Medulla oblongata (tissue), 1 donor: ENCODE measurements at regions not wholly inside any gene's neighbourhood (a gene's known extent, or its start where the extent isn't known, plus 50 kb on each side); places are given as distances from the start of the nearest gene placed in this dataset.
A peak's percentile ranks its signal among the peaks of the same experiment; 100 is the strongest.

Experiments used
- DNase-seq: peaks from one replicate; pipeline ENCODE4 v3.0.0-alpha.2; 2015; ENCODE audit errors: extremely low spot score

DNA sequence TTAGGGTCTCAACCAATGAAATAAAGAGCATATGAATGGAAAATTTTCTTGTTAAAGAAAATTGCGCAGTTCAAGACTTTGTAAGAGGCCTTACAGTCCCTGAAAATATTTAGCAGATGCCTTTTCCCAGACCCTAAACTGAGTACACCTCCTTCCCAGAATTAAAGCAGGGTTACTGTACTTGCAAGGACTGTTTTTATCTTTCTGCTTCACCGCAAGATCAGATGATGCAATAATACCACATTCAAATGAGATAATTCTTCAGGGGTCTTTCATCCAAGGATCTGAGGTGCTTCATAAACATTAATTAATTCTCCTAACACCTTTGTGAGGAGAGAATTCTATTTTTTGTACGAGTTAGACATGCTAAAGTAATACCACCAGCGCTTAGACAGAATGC is 1071.8 kb upstream of the PIK3C3 start:
- no peak for DNase-seq

DNA sequence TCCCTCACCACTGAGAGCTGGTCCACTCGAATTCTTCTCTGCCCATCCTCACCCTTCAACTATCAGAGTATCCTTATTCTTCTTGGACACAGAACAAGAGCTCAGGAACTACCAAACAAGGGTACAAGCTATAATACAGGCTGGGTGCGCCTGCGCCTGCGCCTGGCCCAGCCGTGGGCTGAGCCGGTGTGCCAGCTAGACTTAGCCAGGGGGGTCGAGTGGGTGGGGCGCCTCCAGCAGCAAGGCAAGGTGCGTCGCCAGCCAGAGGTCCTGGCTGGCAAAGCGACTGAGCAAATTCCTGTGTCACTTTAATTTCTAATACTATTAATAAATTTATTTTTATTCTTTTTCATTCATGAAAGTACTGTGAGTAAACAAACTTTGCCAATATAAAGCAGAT is 1072.6 kb upstream of the PIK3C3 start:
- DNase-seq = no peak

DNA sequence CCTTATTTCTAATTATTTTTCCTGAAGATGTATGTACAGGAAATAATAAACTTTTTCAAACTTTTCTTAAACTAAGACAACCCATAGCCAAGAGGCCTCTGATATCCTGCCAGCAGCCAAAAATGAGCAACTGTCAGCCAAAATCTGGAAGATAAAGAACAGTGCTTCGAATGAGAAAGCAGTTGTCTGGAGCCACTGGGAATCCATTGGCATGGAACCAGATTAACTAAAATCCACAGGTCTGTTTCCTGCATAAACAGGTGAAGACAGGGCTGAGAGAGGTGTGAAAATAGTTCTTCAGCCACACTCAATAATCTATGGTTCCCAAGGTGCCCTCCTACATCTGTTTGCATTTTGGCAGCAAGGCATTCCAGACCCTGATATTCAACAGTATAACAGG is 1076.7 kb upstream of the PIK3C3 start:
- DNase-seq = no peak

DNA sequence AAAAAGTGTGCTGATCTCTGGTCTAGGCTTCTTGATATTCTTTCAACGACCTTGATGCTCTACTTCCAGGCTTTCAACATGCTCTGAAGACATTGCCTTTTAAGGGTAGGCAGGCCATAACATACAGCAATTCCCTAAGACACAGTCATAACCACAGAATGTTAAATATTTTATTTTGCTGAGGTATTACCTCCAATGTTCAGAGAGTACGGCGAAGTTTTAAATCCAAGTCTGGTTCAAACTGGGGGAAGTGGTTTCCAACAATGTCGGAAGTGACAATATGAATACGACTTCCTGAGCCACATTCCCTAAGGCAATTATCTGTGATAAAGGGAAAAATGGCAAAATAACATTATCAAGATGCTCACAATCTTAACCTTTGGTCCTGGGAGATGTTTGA is 1077.9 kb upstream of the PIK3C3 start:
- no peak for DNase-seq

DNA sequence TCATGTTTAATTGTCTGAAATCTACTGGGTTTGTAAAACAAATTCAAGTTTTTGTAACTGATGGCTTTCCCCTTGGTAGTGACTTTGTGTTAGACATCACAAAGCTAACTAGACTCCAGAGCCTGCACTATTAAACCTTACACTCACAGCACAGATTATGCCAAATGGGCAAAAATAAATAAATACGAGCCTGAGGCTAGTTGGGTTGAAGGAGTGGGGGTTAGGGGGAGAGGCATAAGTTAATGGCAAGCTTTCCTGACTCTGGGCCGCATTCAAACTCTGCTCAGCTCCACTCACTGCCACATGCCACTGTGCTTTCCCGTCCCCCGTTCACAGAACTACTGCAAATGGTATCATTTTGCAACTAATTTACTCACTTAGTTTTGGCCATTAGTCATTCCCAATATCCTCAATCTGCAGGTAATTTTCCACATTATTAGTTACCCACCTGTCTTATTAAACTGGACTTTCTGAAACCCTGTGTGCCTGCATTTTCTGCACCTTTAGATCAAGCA is 1079.9 kb upstream of the PIK3C3 start:
- no peak for DNase-seq

DNA sequence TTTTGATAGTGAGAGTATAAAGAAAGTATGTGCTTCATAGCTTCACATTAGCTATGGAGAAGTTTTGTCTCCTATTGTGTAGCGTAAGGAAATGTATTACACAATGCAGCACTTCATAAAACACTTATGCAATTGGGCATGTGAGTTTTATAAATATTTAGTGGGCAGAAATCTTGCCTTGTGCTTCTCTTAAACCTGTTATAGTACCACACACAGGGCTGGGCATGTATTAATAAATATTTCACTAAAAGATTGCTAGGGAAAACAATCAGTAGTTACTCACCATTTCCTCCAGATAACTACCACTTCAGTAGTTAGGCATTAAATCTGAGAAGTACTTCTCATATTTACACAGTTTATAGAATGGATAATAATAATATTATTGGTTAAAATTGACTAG is 1080.8 kb upstream of the PIK3C3 start:
- no peak for DNase-seq

DNA sequence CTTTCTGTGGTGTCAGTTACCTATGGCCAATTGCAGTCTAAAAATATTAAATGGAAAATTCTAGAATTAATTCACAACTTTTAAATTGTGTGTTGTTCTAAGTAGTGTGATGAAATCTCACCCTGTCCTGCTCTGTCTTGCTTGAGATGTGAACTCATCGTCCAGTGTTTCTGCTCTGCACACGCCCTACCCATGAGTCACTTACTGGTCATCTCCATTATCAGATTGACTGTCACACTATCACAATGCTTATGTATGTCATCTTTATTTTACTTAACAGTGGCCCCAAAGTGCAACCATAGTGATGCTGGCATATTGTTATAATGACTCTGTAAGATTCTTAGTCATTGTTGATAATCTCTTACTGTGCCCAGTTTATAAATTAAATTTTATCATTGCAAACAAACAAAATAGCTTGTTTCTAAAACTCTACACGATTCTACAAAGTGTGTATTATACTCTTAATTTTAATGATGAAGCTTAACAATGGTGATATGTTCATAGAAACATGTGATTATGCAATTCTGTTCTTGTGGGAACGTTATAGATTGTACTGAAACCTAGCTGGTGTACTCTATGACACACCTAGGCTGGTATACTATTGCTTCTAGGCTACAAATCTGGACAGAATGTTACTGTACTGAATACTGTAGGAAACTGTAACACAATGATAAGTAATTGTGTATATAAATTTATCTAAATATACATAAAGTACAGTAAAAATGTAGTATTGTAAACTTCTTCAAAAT is 1086.8 kb upstream of the PIK3C3 start:
- no peak for DNase-seq

DNA sequence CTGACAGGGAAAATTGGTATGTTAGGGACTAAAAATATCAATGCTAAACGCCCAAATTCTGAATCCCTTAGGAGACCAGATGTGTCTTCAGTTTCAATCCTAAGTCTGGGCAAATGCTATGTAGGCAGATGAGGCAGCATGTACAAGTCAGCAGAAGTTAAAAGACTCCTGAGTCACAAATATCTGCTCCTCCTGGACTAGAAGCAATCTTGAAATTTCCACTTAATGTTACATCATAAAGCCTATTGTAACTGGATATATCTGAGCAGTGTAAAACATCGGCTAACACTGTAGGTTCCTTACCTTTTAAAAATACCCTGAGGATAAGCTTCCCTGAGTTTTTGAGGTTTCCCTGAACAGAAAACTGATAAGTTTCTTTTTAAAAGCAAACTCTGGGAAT is 1087.6 kb upstream of the PIK3C3 start:
- no peak for DNase-seq

DNA sequence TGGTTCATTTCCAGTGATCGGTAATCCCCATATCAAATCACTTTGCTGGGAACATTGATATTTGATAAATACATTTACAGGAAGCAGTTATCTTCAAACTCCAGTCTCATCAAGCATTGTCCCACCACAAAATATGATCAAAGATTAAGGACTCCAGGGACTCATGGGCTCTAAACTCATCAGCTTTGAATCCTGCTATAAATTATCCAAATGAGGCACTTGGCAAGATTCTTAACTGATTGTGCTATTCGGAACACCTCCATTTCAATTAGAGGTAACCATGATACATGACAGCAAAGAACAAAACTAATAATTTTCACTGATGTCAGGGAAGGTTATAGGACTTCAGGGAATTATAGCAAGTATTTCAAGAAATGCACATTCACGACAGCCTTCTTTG is 1088.1 kb upstream of the PIK3C3 start:
- DNase-seq = no peak

DNA sequence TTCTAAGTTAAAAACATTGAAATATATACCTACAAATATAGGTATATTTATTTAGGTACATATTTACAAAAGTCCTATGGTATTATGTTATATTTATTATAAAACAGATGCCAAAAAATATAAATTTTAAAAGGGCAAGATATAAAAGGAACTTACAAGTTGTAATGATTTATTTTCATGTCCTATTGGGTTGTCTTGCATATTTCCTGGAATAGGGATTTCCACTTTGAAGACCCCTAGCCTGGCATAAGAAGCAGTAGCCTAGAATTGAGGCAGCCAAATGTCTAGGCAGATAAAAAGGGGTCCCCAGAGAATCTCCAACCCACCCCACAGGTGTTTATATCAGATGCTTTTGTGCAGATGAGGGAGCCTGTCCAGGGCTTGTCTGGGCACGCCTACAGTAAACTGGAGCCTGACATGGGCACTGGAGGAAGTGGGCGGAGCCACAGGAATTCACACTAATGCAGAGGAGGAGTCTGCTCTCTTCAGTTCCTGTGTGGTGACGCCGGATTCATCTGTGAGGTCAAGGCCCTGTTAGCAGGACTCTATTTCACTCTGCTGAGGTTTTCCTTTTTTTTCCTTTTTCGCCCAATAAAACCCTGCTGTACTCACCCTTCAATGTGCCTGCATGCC is 1088.9 kb upstream of the PIK3C3 start:
- DNase-seq = no peak

DNA sequence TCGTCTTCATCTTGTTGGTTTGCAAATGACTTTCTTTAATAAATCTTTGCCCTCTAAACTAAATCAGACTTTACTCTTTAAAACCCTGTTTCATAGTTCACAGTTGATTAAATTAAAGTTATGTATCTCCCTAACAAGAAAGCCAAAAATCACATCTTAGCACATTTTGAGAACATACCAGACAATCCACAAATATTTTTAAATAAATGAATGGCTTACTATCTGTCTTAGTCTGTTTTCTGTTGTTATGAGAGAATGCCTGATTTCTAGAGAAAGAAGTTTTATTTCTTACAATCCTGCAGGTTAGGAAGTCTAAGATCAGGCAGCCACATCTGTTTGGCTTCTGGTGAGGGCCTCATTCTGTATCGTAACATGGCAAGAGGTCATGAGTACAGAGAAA is 1090.2 kb upstream of the PIK3C3 start:
- DNase-seq = no peak

DNA sequence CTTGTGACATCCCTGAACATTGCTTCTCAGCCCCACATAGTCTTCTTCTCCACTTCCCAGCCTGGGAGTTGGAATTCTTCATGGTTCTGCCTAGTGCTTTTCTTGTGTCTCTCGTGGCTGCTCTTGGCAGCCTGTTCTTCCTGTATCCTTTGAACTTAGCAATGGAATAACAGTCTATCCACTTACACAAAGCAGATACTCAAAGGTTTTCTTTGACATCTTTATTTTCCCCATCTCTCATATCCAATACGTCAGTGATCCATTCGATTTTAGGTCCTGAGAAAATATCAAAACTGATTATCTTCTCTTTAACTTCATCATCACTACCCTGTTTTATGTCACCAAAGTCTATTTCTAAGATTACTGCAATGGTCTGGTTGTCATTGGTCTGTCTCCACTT is 1091.2 kb upstream of the PIK3C3 start:
- DNase-seq = no peak

DNA sequence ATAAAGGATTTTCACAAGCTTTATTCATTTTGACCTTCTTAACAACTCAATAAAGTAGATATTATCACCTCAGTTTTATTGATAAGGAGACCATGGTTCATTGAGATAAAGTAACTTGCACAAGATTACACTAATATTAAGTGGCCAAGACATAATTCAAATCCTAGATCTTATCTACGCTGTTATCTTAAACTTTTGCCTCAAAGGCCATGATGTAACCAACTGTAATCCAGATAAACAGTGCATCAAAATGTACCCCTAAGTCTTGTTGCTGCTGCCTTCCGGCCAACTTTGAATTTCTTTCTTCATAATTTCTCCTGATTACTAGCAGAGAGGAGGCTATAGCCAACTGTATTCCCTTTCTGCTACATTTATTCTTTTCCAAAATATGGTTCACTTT is 1094.8 kb upstream of the PIK3C3 start:
- no peak for DNase-seq

DNA sequence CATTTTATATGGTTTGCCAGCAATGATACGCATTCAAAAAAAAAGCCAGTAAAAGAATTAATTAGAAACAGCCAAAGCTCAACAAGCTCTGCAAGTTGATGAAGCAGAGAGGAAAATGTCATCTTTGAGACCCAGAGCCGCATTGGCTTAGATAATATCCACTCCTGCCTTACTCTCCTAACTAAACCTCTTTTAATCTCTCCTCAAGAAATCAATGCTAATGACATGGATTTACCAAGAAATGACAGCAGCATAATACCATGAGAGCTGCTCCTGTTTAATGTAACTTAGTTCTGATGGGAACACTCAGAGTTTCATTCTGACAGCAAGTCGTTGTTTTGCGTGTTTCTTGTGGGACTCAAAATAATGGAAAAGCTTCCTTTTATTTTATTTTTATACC is 1099.4 kb upstream of the PIK3C3 start:
- DNase-seq = no peak

DNA sequence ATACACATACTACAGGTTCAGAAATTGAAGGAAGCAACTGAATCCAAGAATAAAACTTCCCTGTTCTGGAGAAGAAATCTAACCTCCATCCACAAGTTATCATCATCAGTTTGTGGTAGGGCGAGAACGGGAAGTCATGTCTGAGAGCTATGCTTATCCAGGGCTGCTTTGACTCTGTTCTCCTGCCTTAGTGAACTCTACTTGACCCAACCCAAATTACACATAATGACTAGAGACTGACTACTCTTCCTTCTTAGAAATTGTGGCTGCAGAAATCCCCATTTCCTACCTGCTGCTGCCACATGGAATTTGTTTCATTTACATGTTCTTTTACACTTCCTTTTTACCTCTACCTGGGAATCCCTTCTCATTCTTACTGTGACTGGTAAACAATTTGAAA is 1102.6 kb upstream of the PIK3C3 start:
- DNase-seq = no peak

DNA sequence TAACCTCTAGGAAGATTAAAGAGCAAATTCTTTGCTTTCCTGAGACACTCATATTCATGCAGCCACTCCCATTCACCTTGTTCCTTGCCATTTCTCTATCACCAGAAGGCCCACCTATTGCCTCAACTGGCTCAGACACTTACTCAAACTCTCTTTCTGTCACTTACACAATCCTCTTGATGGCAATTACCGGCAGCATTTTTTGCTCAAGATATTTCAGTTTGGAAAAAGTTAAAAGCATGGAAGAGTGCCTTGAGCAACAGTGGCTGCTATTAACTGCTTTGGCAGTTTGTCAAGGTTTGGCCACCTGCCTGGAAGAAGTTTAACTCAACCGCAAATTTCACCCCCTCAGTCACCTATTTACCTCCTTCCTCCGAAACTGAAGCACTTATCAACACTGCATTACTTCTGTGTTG is 1104.0 kb upstream of the PIK3C3 start:
- peak; percentile 6 for DNase-seq

DNA sequence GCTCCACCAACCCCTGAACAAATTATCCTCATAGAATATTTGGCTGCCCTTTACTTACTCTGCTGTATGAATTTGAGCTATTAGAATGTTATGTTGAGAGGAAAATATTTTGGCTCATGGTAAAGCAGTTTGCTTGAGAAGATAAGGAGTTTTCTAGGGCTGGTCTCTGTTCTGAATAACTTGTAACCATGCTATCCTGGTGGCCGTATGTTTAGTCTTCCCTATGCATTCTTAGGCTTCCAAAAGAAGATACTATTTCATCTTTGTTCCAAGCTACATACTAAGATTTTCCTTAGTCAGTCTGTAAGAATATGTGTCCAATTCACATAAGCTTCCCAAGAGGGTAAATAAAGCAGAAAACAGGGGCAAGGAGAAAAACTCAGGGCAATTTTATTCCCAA is 1105.1 kb upstream of the PIK3C3 start:
- no peak for DNase-seq

DNA sequence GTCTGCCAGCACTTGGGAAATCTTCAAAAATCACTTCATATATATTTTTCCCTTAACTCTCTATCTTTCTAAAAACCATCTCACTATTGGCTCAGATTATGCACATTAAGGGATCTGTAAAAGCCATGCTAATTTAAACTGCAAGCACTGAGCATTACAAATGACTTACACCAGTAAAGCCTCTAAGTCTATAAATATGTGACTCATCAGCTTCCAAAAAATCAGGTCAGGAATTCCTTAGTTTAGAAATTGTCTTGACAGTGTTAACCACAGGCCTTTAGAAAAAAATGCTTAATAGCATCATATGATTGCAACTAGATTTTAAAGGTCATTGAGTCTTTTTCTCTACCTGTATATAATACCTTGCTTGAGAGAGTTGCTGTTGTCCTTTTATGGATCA is 1113.6 kb upstream of the PIK3C3 start:
- DNase-seq = no peak

DNA sequence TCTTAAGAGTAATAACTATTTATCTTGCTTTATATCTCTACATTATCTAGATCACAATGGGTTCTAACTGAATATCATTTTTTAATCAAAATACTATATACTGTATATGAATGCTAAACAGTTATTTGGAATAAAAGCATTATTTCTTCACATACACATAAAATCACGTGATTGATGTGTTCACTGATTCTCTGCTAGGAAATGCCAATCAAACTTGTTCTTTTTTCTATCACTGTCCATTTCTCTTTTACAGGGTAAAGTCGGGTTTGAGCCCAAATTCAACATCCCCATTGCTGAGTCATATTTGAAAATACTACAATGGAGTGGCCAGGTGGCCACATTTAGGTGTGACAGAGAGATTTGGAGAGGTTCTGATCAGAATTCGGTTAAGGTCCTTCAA is 1114.0 kb upstream of the PIK3C3 start:
- DNase-seq = no peak

DNA sequence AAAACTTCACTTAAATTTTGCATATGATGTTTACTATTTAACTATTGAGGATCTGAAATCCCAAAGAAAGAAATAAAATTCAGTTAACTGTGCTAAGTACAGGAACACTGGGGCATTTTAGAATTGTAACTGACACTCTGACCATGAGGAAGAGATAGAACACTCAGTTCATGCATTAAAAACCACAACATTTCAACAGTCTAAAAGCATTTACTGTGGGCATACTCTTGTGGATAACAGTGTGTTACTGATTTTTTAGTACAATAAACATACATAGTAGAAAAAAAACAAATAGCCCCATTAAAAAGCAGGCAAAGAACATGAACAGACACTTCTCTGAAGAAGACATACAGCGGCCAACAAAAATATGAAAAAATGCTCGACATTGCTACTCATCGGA is 1122.7 kb upstream of the PIK3C3 start:
- DNase-seq = no peak

DNA sequence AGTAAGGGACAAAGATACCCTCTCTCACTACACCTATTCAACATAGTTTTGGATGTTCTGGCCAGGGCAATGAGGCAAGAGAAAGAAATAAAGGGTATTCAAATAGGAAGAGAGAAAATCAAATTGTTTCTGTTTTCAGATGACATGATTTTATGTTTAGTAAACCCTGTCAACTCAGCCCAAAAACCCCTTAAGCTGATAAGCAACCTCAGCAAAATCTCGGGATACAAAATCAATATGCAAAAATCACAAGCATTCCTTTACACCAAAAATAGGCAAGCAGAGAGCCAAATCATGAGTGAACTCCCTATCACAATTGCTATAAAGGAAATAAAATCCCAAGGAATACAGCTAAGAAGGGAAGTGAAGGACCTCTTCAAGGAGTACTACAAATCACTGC is 1130.7 kb upstream of the PIK3C3 start:
- no peak for DNase-seq

DNA sequence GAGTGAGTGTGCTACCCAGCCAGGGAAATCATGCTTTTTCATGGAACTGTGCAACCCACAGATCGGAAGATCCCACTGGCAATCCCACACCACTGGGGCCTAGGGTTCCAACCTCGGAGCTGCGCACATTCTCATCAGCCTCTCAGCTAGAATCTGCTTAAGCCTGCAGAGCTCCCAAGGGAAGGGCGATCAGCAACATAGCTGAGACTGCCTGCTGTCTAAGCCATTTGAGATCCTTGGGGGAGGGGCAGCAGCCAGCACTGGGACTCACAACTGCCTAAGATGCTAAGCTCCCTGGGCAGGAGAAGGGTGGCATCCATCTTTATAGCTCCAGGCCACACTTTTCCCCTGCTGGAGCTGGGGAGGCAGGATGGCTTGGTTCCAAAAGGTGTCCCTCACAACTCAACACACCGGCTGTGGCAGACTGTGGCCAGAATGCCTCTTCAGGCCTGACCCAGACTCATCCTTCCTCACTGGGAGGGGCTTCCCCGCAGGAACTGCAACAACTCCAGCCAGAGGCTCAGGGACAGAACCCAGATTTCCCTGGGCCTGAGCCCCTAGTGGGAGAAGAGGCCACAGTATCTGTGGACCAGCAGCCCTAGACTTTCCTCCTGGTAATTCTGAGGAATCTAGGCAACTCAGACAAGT is 1133.3 kb upstream of the PIK3C3 start:
- no peak for DNase-seq

DNA sequence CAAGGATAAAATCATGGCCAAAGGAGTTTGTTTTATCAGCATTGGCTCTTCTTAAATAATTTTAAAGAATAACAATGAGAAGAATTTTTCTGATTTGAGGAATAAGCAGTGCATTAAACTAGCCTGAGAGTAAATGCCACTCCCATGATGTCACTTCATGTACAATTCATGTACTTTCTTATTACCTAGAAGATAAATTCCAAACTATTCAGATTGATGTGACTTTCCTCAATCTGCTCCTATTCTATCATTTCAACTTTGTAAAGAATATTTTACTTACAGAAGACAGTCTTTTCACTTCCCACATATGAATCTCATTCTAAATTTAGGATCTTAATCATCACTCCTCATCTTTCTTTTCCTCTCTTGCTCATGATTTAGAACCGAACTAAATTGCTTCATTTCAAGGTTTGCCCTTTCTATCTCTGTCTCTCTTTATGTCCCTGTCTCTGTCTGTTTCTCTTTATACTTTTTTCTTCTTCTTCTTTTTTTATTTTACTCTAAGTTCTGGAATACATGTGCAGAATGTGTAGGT is 1142.0 kb upstream of the PIK3C3 start:
- DNase-seq = no peak
